ENCODE measurements at regions not wholly inside any gene's neighbourhood (a gene's known extent, or its start where the extent isn't known, plus 50 kb on each side); places are given as distances from the start of the nearest gene placed in this dataset.

DNA sequence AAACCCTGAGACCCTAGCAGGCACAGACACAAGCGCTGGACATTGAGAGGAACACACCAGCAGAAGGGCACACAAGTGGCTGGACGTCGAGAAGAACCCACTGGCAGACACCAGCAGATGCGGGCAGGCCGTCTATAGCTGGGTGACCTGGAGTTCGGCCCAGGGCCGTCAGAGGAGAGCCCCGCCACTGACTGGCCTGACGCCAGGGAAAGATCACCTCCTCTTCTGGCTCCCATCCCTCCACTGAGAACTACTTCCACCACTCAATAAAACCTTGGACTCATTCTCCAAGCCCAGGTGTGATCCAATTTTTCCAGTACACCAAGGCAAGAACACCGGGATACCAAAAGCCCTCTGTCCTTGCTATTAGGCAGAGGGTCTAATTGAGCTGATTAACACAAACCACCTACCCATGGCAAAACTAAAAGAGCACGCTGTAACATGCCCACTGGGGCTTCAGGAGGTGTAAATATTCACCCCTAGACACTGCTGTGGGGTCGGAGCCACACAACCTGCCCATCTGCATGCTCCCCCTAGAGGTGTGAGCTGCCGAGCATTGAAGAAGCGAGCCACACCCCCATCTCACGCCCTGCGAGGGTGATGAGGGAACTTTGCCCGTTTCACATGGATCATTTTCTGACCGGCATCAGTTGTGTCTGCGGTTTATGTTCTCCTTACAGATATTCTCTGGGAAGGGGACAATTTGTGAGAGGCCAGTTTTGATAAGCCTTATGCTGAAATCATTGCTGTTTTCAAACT, 104.8 kb downstream of the HLX start:
- DNase-seq: no peak

DNA sequence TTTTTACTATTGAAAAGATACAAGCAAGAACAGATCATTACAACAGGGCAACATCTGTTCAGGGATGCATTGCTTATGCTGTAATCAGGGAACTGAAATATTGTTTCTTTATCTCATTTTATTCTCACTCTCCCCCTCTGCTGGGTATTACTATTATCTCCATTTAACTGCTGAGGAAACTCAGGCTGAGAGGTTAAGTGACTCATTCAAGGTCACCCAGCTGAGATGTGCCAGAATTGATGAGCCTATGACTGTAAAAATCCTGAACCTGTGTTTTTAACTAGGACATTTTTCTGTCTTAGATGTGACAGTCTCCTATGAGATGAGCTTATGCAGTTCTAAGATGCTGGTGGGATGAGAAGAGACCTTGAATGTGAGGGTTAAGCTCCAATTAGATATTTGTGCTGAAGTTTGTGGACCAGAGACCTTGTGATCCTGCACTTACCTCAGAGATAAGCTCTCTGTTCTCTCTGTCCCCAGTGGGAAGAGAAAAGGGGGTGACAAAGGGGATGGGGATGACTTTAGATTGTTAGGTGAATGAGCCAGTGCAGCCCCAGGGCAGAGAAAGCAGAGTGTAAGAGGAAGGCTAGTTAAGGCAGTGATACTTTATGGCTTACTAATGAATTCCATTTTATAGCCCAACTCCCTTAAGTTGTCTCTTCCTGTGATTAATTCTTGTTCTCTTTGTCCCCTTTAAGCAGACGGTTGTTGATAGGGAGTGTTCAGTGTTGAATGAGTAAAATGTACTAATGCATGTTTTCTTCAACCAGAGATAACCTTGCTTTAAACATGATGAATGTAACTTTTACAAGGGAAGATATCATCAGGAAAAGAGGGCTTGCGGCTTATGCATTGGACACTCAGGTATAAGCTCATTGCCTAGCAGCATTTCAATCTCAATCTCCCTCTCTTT, 111.4 kb downstream of the HLX start:
- DNase-seq: no peak

DNA sequence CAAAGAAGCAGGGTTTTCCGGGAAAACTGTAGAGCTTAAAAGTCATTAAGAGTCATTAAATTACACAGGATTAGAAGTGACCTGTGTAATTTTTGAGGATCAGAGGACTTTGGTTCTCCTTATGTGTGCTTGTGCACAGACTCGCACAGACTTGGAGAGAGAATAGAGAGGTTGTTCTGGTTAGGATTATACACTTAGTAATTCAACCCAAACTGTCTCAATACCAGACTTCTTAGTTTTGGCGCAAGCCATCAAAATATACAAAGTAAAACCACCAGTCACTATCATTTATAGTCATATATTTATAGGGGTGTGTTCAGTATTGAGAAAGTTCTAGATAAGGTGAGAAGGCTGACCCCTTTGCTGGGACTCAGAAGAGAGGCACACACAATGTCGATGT, 112.3 kb downstream of the HLX start:
- DNase-seq: no peak

GRCh38 chr1:220991959-220992704, 112.9 kb downstream of the HLX start:
- DNase-seq: no peak

DNA sequence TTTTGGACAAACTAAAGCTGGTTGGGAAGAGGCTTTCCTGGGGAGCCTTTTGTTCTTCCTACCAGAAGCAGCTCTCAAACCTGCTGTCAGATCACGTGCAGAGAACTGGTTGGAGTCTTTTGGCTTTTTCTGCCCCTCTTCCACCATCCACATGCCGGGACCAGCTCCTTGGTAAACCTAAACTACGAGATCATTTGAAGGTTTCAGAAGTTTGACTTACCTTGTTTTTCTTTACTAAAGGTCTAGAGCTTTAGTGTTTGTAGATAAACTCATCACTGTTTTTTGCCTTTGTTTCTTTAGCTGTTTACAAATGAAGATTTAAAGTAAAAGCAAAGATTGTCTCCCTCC, 113.4 kb downstream of the HLX start:
- DNase-seq: no peak

DNA sequence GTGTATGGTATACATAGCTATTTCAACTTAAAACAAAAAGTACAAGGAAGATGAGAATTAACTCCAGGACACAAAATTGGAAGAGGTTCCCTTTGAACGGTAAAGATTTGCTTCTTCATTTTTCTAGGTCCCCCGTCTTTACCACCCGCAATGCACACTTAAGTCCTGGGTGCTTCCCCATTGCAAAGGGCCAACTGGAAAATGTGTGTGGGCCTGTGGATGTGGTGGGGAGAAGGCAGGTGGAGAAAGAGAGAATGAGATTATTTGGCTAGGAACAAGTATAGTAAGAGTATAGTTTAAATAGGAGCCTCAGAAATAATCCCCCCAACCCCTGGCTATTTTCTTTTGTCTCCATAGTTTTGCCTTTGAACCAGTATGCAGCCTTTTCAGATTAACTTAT, 115.4 kb downstream of the HLX start:
- no peak for DNase-seq

- no peak for DNase-seq
Observed at GRCh38 chr1:220997791-220998190, 118.5 kb downstream of the HLX start.

DNA sequence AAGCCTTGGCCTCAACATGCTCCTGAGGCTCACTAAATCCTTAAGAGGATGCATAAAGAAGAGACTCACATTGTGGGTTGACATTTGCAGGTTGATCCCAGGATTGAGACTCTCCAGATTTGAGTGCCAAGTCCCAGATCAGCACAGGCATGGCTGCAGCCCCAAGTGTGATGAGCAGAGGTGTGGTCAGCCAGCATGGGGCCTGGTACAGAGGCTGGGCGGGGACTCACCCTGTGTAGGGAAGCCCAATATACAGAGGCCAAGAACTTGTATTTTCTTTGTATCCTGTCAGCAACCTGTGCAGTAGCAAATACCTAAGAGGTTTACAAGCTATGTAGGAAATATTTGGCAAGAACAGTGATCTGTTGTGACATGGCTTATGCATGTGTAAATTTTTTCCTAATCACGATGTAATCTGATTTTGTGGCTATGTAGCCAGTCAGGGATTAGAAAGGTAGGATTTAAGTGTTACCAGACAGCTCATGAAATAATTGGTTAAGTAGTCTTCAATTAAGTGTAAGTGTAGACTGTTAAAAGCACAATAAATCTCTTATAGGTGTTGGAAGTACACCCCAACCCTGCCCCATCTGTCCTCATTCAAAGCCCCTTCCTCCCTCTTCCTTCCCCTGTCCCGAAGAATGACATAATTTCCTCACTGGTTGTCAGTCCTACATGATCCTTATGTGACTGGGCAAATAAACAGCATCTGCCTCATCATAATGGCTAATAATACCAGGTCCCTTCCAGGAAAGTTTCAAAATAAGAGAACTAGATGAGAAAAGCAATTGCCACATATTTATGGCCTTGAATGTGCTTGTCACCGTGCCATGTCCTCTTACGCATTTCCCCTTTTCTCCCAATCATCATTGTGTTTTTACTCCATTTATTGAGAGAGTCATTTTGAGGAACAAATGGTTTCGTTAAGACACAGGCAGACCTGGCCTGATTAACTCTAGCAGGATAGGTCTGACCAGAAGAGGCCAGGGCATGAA, 120.9 kb downstream of the HLX start:
- DNase-seq: no peak

DNA sequence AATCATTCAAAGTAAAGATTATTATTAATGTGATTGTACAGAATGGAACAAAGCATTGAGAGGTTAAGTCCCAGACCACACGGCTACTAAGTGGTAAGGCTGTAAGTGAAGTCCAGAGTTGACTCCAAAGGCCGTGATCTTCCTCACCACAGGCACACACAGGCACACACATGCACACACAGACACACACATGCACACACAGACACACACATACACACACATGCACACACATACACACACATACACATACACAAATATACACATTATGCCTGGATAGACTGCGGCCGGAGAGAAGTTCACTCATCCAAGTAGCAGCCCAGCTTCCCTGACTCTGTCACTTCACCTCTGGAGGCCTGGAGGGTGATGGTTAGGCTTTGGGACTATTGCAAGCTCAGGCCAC, 121.9 kb downstream of the HLX start:
- DNase-seq: no peak

DNA sequence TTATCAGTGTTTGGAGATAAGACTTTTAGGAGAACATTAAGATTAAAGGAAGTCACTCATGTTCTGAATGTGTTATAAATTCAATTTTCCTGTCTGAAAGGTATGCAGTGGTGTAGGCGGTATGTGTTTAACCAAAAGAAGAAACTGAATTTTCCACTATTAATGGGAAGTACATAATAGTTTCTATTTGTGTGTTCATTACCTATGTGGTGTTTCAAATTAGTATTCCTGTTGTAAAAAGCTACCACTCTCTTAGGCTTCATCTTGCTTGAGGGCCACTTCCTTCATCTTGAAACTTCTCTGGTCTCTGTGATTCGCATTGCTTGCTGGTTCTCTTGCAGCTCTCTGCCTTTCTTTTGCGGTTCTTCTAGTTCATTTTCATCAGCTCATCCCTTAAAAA, 123.4 kb downstream of the HLX start:
- no peak for DNase-seq

DNA sequence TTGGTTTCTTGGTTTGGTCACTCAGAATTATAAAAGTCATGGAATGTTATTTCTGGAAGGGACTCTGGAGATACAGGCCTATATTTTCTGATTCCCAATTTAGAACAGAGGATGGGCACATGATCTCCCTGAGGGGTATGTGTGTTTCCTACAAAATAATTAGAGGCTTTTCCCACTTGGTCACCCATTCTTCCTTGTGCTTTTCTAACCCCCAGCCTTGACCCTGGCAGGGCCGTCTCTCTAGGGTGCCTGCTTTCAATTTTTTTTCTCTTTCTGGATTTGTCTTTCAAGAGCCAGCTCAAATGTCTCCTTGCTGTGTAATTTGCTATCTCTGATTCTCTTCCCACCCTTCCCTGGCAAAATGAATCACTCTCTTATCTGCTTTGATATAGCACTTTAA, 131.9 kb downstream of the HLX start:
- no peak for DNase-seq

DNA sequence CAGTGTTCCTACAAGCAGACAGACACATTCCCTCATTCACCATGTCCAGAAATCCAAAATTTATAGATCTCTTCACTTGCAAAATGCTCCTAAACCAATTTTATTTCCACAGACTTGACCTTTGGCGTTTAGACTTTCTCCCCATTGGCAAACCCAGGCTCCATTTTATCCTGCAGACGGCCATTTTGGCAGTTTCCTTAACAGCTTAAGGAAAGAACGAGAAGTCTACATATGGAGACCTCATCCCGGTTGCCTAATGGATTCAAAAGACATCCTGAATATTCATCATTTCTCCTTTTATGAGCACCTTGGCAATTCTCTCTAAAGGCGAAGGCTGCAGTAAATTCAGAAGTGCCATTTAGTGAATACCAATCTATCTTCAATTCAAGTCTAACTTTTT, 132.9 kb downstream of the HLX start:
- no peak for DNase-seq

GRCh38 chr1:221013691-221014660, 134.7 kb downstream of the HLX start:
- no peak for DNase-seq

DNA sequence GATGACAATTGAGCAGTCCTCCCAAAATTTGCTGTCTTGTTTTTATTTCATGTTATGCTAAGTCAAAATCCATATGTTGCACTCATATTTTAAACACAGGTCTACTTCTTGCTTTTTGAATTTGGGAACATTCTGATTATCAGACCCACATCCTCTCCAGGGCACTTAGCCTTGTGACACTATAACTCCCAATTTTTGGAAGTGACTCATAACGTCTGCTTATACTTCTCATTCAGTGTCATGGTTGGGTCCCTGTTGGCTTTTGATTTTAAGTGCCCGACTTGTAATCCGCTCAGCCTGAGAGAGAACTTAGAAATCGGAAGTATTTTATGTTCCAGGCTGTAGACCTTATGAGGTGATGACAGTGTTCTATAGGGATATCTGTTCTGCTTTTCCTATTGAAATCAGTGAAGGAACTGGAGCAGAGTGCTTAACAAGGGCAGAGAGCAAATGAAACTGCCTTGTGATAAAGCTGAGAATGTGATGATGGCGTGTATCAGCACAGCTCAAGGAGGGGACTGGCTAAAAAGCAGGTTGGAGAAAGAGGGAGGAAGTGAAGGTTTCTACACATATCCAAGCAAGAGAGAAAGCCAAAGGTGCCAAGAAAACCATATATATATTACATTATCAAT, 136.0 kb downstream of the HLX start:
- DNase-seq: no peak

GRCh38 chr1:221016751-221017150, 137.5 kb downstream of the HLX start:
- DNase-seq: no peak

- no peak for DNase-seq
Observed at GRCh38 chr1:221018414-221018813, 139.2 kb downstream of the HLX start.

- DNase-seq: no peak
Observed at GRCh38 chr1:221022331-221022730, 143.1 kb downstream of the HLX start.

DNA sequence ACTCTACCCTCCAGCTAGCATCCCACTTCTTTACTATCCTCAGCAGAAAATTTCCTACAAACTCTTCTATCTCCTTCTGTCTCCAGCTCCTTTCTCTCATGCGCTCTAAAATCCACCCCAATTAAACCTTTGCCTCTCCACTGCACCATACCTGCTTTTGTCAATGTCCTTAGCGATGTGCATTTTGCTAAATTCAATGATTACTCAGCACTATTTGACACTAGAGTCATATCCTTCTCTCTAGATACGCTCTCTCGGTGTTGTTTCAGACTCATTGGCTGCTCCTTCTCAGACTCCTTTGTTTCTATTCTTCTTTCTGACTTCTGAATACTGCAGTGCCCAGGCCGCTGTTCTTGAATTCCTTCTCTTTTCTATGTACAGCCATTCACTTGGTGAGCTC, 144.2 kb downstream of the HLX start:
- no peak for DNase-seq

DNA sequence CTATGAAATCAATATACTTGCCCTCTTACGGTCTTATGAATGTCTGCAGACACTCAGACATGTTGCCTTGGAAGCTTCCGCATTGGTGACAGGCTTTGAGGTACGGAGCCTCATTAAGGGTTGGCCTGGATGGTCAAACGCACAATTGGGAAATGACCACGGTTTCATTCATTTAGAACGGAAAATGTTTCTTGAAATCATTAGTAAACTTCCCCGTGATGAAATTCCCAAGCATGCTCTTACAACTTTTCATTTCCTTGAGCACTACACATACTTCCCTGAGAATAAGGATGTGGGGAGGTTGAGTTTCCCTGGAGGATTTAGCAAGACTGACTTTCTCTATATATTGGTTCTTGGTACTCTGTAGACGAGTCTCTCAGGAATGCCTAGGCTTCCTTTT, 146.3 kb downstream of the HLX start:
- no peak for DNase-seq

GRCh38 chr1:221025956-221026355, 146.7 kb downstream of the HLX start:
- DNase-seq: no peak

Data from NCI-H774 (cell line).